Cardiac muscle cell (in vitro differentiated cells and primary cell): ENCODE measurements at regions not wholly inside any gene's neighbourhood (a gene's known extent, or its start where the extent isn't known, plus 50 kb on each side); places are given as distances from the start of the nearest gene placed in this dataset.

Source experiments
- DNase-seq, 2 donors: peaks; one replicate each; pipeline versions ENCODE4 v3.0.0 to v3.0.0-alpha.2; 2010 to 2017; ENCODE audit warnings: low read depth in 1 of 2, low spot score in 1 of 2
- H3K27ac ChIP-seq: fragments of 200-600 bp; sonication (generic); 2 replicates; pipeline ENCODE4 v1.5.1; 2016
- H3K27me3 ChIP-seq: fragments of 200-600 bp; sonication (generic); 2 replicates; pipeline ENCODE4 v1.6.0; 2016; ENCODE audit warnings: control low read depth
- H3K36me3 ChIP-seq: fragments of 200-600 bp; sonication (generic); 2 replicates; pipeline ENCODE4 v1.5.1; 2016; ENCODE audit warnings: control low read depth
- H3K4me1 ChIP-seq: fragments of 200-600 bp; sonication (generic); 2 replicates; pipeline ENCODE4 v1.8.1; 2017; ENCODE audit warnings: low read depth, mild to moderate bottlenecking, mixed run types
- H3K4me3 ChIP-seq: fragments of 200-600 bp; sonication (generic); 2 replicates; pipeline ENCODE4 v1.5.1; 2016; ENCODE audit warnings: mild to moderate bottlenecking
- H3K9me3 ChIP-seq: fragments of 200-600 bp; sonication (generic); 2 replicates; pipeline ENCODE4 v1.5.1; 2017; ENCODE audit warnings: low read depth, mild to moderate bottlenecking, control low read depth
- TF ChIP-seq, protein P1 (sequence below): IDR thresholded peaks from 2 replicates; pipeline ENCODE4 v1.5.1; 2012; ENCODE audit warnings: low read depth, mild to moderate bottlenecking, low read length

DNA sequence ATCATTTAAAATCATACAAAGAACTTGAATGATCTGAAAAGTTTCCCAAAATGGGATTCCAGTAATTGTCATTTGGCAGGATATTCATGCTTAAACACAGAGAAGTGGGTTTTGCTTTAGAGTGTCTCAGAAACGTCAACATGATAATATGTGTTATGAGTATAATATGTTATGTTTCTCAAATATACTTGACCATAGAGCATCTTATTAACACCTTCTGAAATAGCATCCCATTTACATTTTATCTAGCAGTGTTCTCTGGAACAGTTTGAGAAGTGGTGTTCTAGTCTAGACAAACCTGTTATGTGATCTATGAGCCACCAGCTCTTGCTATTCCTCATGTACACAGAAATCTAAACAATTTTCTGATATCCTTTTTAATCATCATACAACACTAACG is 588.8 kb upstream of the PBX1 start:
- no peak overlapping the region for H3K4me3 ChIP-seq
- no peaks in the 10 kb centered on the region for H3K36me3 ChIP-seq
- no peaks in the 10 kb centered on the region for H3K27me3 ChIP-seq
- DNase-seq = no peak
- TF ChIP-seq, protein P1, sequence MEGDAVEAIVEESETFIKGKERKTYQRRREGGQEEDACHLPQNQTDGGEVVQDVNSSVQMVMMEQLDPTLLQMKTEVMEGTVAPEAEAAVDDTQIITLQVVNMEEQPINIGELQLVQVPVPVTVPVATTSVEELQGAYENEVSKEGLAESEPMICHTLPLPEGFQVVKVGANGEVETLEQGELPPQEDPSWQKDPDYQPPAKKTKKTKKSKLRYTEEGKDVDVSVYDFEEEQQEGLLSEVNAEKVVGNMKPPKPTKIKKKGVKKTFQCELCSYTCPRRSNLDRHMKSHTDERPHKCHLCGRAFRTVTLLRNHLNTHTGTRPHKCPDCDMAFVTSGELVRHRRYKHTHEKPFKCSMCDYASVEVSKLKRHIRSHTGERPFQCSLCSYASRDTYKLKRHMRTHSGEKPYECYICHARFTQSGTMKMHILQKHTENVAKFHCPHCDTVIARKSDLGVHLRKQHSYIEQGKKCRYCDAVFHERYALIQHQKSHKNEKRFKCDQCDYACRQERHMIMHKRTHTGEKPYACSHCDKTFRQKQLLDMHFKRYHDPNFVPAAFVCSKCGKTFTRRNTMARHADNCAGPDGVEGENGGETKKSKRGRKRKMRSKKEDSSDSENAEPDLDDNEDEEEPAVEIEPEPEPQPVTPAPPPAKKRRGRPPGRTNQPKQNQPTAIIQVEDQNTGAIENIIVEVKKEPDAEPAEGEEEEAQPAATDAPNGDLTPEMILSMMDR = no peak
- no peaks in the 10 kb centered on the region for H3K4me1 ChIP-seq
- H3K9me3 ChIP-seq = no peaks in the 10 kb centered on the region
- no peak overlapping the region for H3K27ac ChIP-seq

- TF ChIP-seq, protein P1 = no peak
- no peaks in the 10 kb centered on the region for H3K27me3 ChIP-seq
- H3K27ac ChIP-seq = no peak overlapping the region
- no peaks in the 10 kb centered on the region for H3K4me1 ChIP-seq
- no peaks in the 10 kb centered on the region for H3K9me3 ChIP-seq
- peak in 1 of 2 donors; percentile 23 for DNase-seq
- H3K4me3 ChIP-seq = no peak overlapping the region
- H3K36me3 ChIP-seq = no peaks in the 10 kb centered on the region
These were observed 588.3 kb upstream of the PBX1 start for GRCh38 chr1:163970699-163971098.

DNA sequence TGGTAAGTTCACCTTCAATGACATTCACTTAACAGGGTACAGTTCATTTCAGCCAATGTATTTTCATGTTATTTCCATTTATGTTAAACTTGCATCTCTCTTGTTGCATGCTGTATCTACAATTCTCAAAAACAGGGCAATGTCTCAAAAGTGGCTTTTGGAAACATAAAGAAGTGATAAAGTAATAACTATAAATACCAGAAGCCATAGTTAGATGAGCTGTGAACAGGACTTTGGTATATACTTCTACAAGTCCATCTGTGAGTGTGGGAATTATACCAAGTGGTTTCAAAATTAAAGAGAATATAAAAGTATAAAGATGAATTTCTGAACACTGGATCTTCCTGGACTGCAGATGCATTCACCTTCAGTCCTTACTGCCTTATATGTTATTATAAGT is 585.4 kb upstream of the PBX1 start:
- DNase-seq = no peak
- TF ChIP-seq, protein P1 = no peak
- no peaks in the 10 kb centered on the region for H3K27me3 ChIP-seq
- no peaks in the 10 kb centered on the region for H3K36me3 ChIP-seq
- H3K4me1 ChIP-seq = no peaks in the 10 kb centered on the region
- H3K4me3 ChIP-seq = no peak overlapping the region
- no peak overlapping the region for H3K27ac ChIP-seq
- no peaks in the 10 kb centered on the region for H3K9me3 ChIP-seq

GRCh38 chr1:163974120-163974519 is 584.9 kb upstream of the PBX1 start:
- H3K27ac ChIP-seq = no peak overlapping the region
- no peaks in the 10 kb centered on the region for H3K36me3 ChIP-seq
- DNase-seq = no peak
- TF ChIP-seq, protein P1 = no peak
- no peaks in the 10 kb centered on the region for H3K4me1 ChIP-seq
- H3K4me3 ChIP-seq = no peak overlapping the region
- H3K27me3 ChIP-seq = no peaks in the 10 kb centered on the region
- no peaks in the 10 kb centered on the region for H3K9me3 ChIP-seq

DNA sequence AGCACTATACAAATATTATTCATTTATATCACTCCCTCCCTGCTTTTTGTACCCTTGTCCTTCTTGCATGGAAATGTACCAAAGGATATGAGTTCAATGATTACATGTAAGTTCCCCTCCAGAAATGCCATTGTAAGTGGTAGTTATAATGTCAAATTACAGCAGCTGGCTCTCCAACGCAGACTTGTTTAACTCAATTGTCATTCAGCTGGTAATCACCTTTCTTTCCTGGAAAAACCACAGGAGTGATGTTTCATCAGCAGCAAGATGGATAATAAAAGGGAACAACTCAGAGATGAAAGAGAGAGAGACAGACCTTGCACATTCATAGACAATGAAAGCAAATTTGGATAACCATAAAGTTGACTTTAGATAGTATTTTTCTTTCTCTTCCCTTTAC is 578.6 kb upstream of the PBX1 start:
- Histone ChIP-seq H3K4me1 (no peaks in the 10 kb centered on the region), H3K27me3 (no peaks in the 10 kb centered on the region), H3K36me3 (no peaks in the 10 kb centered on the region), H3K27ac (no peak overlapping the region), H3K4me3 (no peak overlapping the region), H3K9me3 (no peaks in the 10 kb centered on the region)
- DNase-seq = no peak
- TF ChIP-seq, protein P1 = no peak

DNA sequence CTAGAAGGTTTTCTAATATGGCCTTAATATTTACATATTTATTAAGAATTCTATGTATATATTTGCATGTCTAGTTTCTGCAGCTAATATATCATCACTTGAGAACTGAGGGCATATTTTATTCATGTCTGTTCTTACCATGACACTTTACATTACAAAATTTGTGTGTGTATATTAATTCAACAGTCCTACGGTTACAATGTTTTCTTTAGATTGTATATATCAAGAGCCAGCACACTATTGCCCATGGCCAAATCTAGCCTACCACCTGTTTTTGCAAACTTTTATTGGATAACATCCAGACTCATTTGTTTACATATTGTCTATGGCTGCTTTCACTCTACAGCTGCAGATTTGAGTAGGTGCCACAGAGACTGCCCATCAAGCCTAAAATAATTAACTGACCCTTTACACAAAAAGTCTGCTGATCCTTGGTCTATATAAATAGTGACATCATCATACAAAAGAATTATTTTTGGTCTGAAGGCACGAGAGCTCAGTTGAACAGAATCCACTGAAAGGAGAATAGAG is 577.4 kb upstream of the PBX1 start:
- TF ChIP-seq, protein P1 = no peak
- DNase-seq = no peak
- H3K36me3 ChIP-seq = no peaks in the 10 kb centered on the region
- no peaks in the 10 kb centered on the region for H3K27me3 ChIP-seq
- H3K27ac ChIP-seq = no peak overlapping the region
- H3K4me1 ChIP-seq = no peaks in the 10 kb centered on the region
- H3K4me3 ChIP-seq = no peak overlapping the region
- no peaks in the 10 kb centered on the region for H3K9me3 ChIP-seq
